Kidney (tissue), 13 donors: ENCODE measurements at regions not wholly inside any gene's neighbourhood (a gene's known extent, or its start where the extent isn't known, plus 50 kb on each side); places are given as distances from the start of the nearest gene placed in this dataset.

Experiments used
- DNase-seq, 5 donors: peaks; one replicate each; pipeline ENCODE4 v3.0.0-alpha.2; 2013 to 2020
- FAIRE-seq: peaks from 2 replicates; lab custom pipeline; 2012; peaks lifted over from hg19 to GRCh38; lab: Jason Lieb, UNC
- H3K27ac ChIP-seq, 2 donors: one replicate each; pipeline ENCODE4 v1.7.0; 2013; ENCODE audit warnings: low read depth in 2 of 2, low read length in 2 of 2, inconsistent platforms in 1 of 2
- H3K27me3 ChIP-seq: one replicate; pipeline ENCODE4 v1.7.1; 2013; ENCODE audit warnings: low read length, inconsistent platforms; ENCODE audit not compliant: control insufficient read depth, insufficient read depth
- H3K36me3 ChIP-seq, 3 donors: one replicate each; pipeline versions ENCODE4 v1.7.0 to v1.7.1; 2013; ENCODE audit warnings: low read length in 3 of 3, control low read depth in 1 of 3, inconsistent platforms in 1 of 3; ENCODE audit not compliant: insufficient read depth in 3 of 3, control insufficient read depth in 2 of 3
- H3K4me1 ChIP-seq, 3 donors: one replicate each; pipeline versions ENCODE4 v1.7.0 to v1.7.1; 2013; ENCODE audit warnings: low read length in 3 of 3, inconsistent platforms in 1 of 3, low read depth in 1 of 3; ENCODE audit not compliant: control insufficient read depth in 2 of 3, insufficient read depth in 2 of 3
- H3K4me3 ChIP-seq, 3 donors: one replicate each; pipeline versions ENCODE4 v1.7.0 to v1.8.1; 2013; ENCODE audit warnings: low read length in 3 of 3, control low read depth in 1 of 3, inconsistent platforms in 1 of 3
- H3K9ac ChIP-seq, 3 donors: one replicate each; pipeline versions ENCODE4 v1.7.0 to v1.7.1; 2013; ENCODE audit warnings: low read length in 3 of 3, control low read depth in 1 of 3, inconsistent platforms in 1 of 3
- H3K9me3 ChIP-seq, 3 donors: one replicate each; pipeline versions ENCODE4 v1.7.0 to v1.7.1; 2013; ENCODE audit warnings: low read length in 3 of 3, control low read depth in 1 of 3, inconsistent platforms in 1 of 3; ENCODE audit not compliant: control insufficient read depth in 2 of 3, insufficient read depth in 1 of 3
- CTCF ChIP-seq: IDR thresholded peaks from 3 replicates; pipeline ENCODE4 v1.5.1; 2012; ENCODE audit warnings: mild to moderate bottlenecking, moderate library complexity, borderline replicate concordance; ENCODE audit not compliant: insufficient read depth; ENCODE audit errors: extremely low read depth
- intact Hi-C: fragments of 100-400 bp; cut with DNase I; formaldehyde crosslinking; loops from one replicate; pipeline ENCODE4 v1.11.1; 2022
- donor health status: control.
- donor health status: control.
- donor health status: control.
- donor health status: control.
- donor health status: control.
- donor health status: DM: yes; HTN: yes; CAD: no.
- donor health status: Normal renal cell carcinoma (clear cell type).

- H3K4me1 ChIP-seq: no peaks in the 10 kb centered on the region
- no peak for TF ChIP-seq CTCF
- H3K9me3 ChIP-seq: no peaks in the 10 kb centered on the region
- FAIRE-seq (no peak), DNase-seq (no peak)
- H3K36me3 ChIP-seq: no peaks in the 10 kb centered on the region
- no peak overlapping the region for H3K9ac ChIP-seq
- no peaks in the 10 kb centered on the region for H3K27me3 ChIP-seq
- no peak overlapping the region for H3K27ac ChIP-seq
- intact Hi-C loops: no loop called here
- no peak overlapping the region for H3K4me3 ChIP-seq
Observed at GRCh38 chr11:39462506-39462905, 1996.9 kb downstream of the LRRC4C start.

- DNase-seq (no peak), FAIRE-seq (no peak)
- Histone ChIP-seq H3K36me3 (no peaks in the 10 kb centered on the region), H3K27ac (no peak overlapping the region), H3K4me3 (no peak overlapping the region), H3K9ac (no peak overlapping the region), H3K9me3 (no peaks in the 10 kb centered on the region), H3K27me3 (no peaks in the 10 kb centered on the region), H3K4me1 (no peaks in the 10 kb centered on the region)
- intact Hi-C loops: no loop called here
- no peak for TF ChIP-seq CTCF
Observed at GRCh38 chr11:39461066-39461465, 1998.4 kb downstream of the LRRC4C start.

GRCh38 chr11:39459606-39460005, 1999.8 kb downstream of the LRRC4C start:
- no peak for TF ChIP-seq CTCF
- no peak overlapping the region for H3K9ac ChIP-seq
- H3K27ac ChIP-seq: no peak overlapping the region
- intact Hi-C loops: no loop called here
- H3K36me3 ChIP-seq: no peaks in the 10 kb centered on the region
- no peaks in the 10 kb centered on the region for H3K27me3 ChIP-seq
- no peaks in the 10 kb centered on the region for H3K9me3 ChIP-seq
- no peak for FAIRE-seq
- no peaks in the 10 kb centered on the region for H3K4me1 ChIP-seq
- no peak overlapping the region for H3K4me3 ChIP-seq
- no peak for DNase-seq

GRCh38 chr11:39458481-39458880, 2001.0 kb downstream of the LRRC4C start:
- DNase-seq (no peak), FAIRE-seq (no peak)
- TF ChIP-seq CTCF: no peak
- Histone ChIP-seq H3K36me3 (no peaks in the 10 kb centered on the region), H3K4me3 (no peak overlapping the region), H3K4me1 (no peaks in the 10 kb centered on the region), H3K27me3 (no peaks in the 10 kb centered on the region), H3K9me3 (no peaks in the 10 kb centered on the region), H3K27ac (no peak overlapping the region), H3K9ac (no peak overlapping the region)
- intact Hi-C loops: no loop called here
